Endothelial cell of umbilical vein (primary cell): ENCODE measurements at regions not wholly inside any gene's neighbourhood (a gene's known extent, or its start where the extent isn't known, plus 50 kb on each side); places are given as distances from the start of the nearest gene placed in this dataset.

Source experiments
- BruUV-seq: library from RNA; stranded (reverse); fragments of 400-500 nt; replicated peaks from 2 replicates; lab custom pipeline; 2021; lab: Mats Ljungman, UMichigan
- CTCF ChIA-PET: fragments of 300-600, 350-600 bp; sonication (Branson Sonifier 250); formaldehyde crosslinking; loops from one replicate; lab custom pipeline; 2021; ENCODE audit warnings: antibody characterized with exemption, inconsistent platforms; lab: Charles Lee
- POLR2A ChIA-PET: fragments of 300-600, 350-600 bp; sonication (Branson Sonifier 250); formaldehyde crosslinking; loops from one replicate; lab custom pipeline; 2021; ENCODE audit warnings: antibody characterized with exemption, inconsistent platforms; lab: Charles Lee
- DNase-seq: peaks from one replicate; pipeline ENCODE4 v3.0.0-alpha.2; 2011; ENCODE audit warnings: low read depth, low spot score
- FAIRE-seq: peaks from 2 replicates; lab custom pipeline; 2011; peaks lifted over from hg19 to GRCh38; lab: Jason Lieb, UNC
- H2AFZ ChIP-seq: 2 replicates; pipeline ENCODE4 v1.6.0; 2012; ENCODE audit warnings: low read depth, low read length, control low read depth, inconsistent platforms
- H3K27ac ChIP-seq: 2 replicates; pipeline ENCODE4 v1.5.1; 2011; ENCODE audit warnings: low read depth, mild to moderate bottlenecking, control low read depth, low read length, moderate library complexity; ENCODE audit not compliant: insufficient read depth
- H3K27me3 ChIP-seq, 2 experiments: 2 replicates each; pipeline versions ENCODE4 v1.6.0 to v1.6.1; 2011; ENCODE audit warnings: low read length in 2 of 2, mixed read lengths in 1 of 2; ENCODE audit not compliant: control insufficient read depth in 2 of 2, insufficient read depth in 2 of 2
- H3K36me3 ChIP-seq, 2 experiments: 2 replicates in 1 of 2; 3 replicates in 1 of 2; pipeline ENCODE4 v1.5.1; 2011; ENCODE audit warnings: low read length in 2 of 2, mild to moderate bottlenecking in 1 of 2, moderate library complexity in 1 of 2; ENCODE audit not compliant: control insufficient read depth in 2 of 2, insufficient read depth in 2 of 2; ENCODE audit errors: extremely low read depth in 1 of 2
- H3K4me1 ChIP-seq: 3 replicates; pipeline ENCODE4 v1.5.1; 2011; ENCODE audit warnings: mild to moderate bottlenecking, low read length; ENCODE audit not compliant: control insufficient read depth, insufficient read depth; ENCODE audit errors: extremely low read depth
- H3K4me2 ChIP-seq: 2 replicates; pipeline ENCODE4 v1.6.1; 2011; ENCODE audit warnings: low read length, control low read depth, mixed read lengths; ENCODE audit not compliant: insufficient read depth
- H3K4me3 ChIP-seq, 3 experiments: fragments of 200-600 bp in 1 of 3; sonication (generic), shearing (Covaris generic) in 1 of 3; replicated peaks in 1 of 3; 2 replicates each; pipeline ENCODE4 v1.5.1; 2011 to 2016; ENCODE audit warnings: control low read depth in 3 of 3, low read length in 3 of 3, mild to moderate bottlenecking in 2 of 3, inconsistent platforms in 1 of 3, low read depth in 1 of 3, moderate library complexity in 1 of 3; ENCODE audit not compliant: insufficient read depth in 1 of 3
- H3K79me2 ChIP-seq: 2 replicates; pipeline ENCODE4 v1.6.0; 2012; ENCODE audit warnings: low read length, inconsistent platforms; ENCODE audit not compliant: control insufficient read depth, insufficient read depth
- H3K9ac ChIP-seq: replicated peaks from 2 replicates; pipeline ENCODE3; 2011; ENCODE audit warnings: low read length, control low read depth; ENCODE audit not compliant: insufficient read depth; ENCODE audit errors: extremely low read depth
- H3K9me1 ChIP-seq: replicated peaks from 3 replicates; pipeline ENCODE4 v1.6.0; 2011; ENCODE audit warnings: mild to moderate bottlenecking, low read length; ENCODE audit not compliant: control insufficient read depth, insufficient read depth; ENCODE audit errors: extremely low read depth
- H3K9me3 ChIP-seq: replicated peaks from 2 replicates; pipeline ENCODE4 v1.5.1; 2012; ENCODE audit warnings: low read length, inconsistent platforms; ENCODE audit not compliant: control insufficient read depth, insufficient read depth
- H4K20me1 ChIP-seq: replicated peaks from 2 replicates; pipeline ENCODE3; 2011; ENCODE audit warnings: mild to moderate bottlenecking, low read length; ENCODE audit not compliant: control insufficient read depth, insufficient read depth; ENCODE audit errors: extremely low read depth
- EZH2 ChIP-seq: IDR thresholded peaks from 2 replicates; pipeline ENCODE4 v1.6.1; 2012; ENCODE audit warnings: borderline replicate concordance, low read depth, mild to moderate bottlenecking, moderate library complexity, low read length, inconsistent platforms; ENCODE audit not compliant: severe bottlenecking
- FOS ChIP-seq: IDR thresholded peaks from 2 replicates; pipeline ENCODE4 v1.6.1; 2011; ENCODE audit warnings: mild to moderate bottlenecking, low read length, moderate library complexity, borderline replicate concordance; ENCODE audit not compliant: insufficient read depth
- GATA2 ChIP-seq: IDR thresholded peaks from 2 replicates; pipeline ENCODE4 v1.7.0; 2011; ENCODE audit warnings: low read depth, mild to moderate bottlenecking, moderate library complexity, mixed read lengths, low read length; ENCODE audit not compliant: insufficient read length, insufficient read depth
- JUN ChIP-seq: IDR thresholded peaks from 2 replicates; pipeline ENCODE4 v1.6.1; 2011; ENCODE audit warnings: borderline replicate concordance, low read depth; ENCODE audit not compliant: insufficient read length, insufficient read depth
- MAX ChIP-seq: IDR thresholded peaks from 2 replicates; pipeline ENCODE4 v1.6.1; 2011; ENCODE audit not compliant: insufficient read depth, insufficient read length
- MYC ChIP-seq: IDR thresholded peaks from one replicate; pipeline ENCODE4 v1.6.1; 2011; ENCODE audit warnings: mild to moderate bottlenecking, low read depth, low read length
- POLR2A ChIP-seq: IDR thresholded peaks from 2 replicates; pipeline ENCODE4 v1.6.1; 2012; ENCODE audit warnings: low read depth, mild to moderate bottlenecking, control low read depth, low read length
- POLR2AphosphoS5 ChIP-seq: IDR thresholded peaks from 2 replicates; pipeline ENCODE4 v1.6.1; 2012; ENCODE audit warnings: low read depth, mild to moderate bottlenecking, control low read depth, low read length, moderate library complexity; ENCODE audit not compliant: insufficient read depth
- dilution Hi-C: fragments of 300-500 bp; cut with MboI; formaldehyde crosslinking; loops from one replicate; pipeline ENCODE4 v1.15.0; 2019; ENCODE audit warnings: low sequenced_read_pairs; ENCODE audit not compliant: extremely low pct_ligation_motif_present
- intact Hi-C: fragments of 100-400 bp; cut with micrococcal nuclease; formaldehyde crosslinking; loops from one replicate; pipeline ENCODE4 v1.10.0; 2022
- TF ChIP-seq, protein P1 (sequence below), 2 donors: IDR thresholded peaks; 1 replicate in 1 of 2; 2 replicates in 1 of 2; pipeline ENCODE4 v1.5.1; 2011; ENCODE audit warnings: low read length in 2 of 2, mild to moderate bottlenecking in 2 of 2, moderate library complexity in 2 of 2, control low read depth in 1 of 2, inconsistent platforms in 1 of 2, low read depth in 1 of 2; ENCODE audit not compliant: insufficient read depth in 1 of 2; ENCODE audit errors: extremely low read depth in 1 of 2

- ChIA-PET POLR2A (no interaction called here), CTCF (interaction anchor here (2.1 kb wide), 1 partner anchor 17 kb away, joined by 8 read pairs; no protein-coding TSS in a partner anchor)
- Histone ChIP-seq H3K79me2 (no peaks in the 10 kb centered on the region), H2AFZ (no peak overlapping the region), H3K27me3 (no peaks in the 10 kb centered on the region), H3K4me1 (no peaks in the 10 kb centered on the region), H3K36me3 (no peaks in the 10 kb centered on the region), H3K9ac (no peak overlapping the region), H3K9me1 (no peaks in the 10 kb centered on the region), H3K9me3 (no peaks in the 10 kb centered on the region), H3K27ac (no peak overlapping the region), H3K4me2 (no peak overlapping the region), H3K4me3 (no peak overlapping the region), H4K20me1 (no peaks in the 10 kb centered on the region)
- DNase-seq (no peak), FAIRE-seq (no peak)
- BruUV-seq, result no TSS peak
- TF ChIP-seq GATA2, result no peak
- no peak for TF ChIP-seq FOS
- TF ChIP-seq POLR2A, result no peak
- TF ChIP-seq POLR2AphosphoS5, result no peak
- TF ChIP-seq JUN, result no peak
- TF ChIP-seq MAX, result no peak
- no peak for TF ChIP-seq EZH2
- TF ChIP-seq MYC, result no peak
- TF ChIP-seq, protein P1, sequence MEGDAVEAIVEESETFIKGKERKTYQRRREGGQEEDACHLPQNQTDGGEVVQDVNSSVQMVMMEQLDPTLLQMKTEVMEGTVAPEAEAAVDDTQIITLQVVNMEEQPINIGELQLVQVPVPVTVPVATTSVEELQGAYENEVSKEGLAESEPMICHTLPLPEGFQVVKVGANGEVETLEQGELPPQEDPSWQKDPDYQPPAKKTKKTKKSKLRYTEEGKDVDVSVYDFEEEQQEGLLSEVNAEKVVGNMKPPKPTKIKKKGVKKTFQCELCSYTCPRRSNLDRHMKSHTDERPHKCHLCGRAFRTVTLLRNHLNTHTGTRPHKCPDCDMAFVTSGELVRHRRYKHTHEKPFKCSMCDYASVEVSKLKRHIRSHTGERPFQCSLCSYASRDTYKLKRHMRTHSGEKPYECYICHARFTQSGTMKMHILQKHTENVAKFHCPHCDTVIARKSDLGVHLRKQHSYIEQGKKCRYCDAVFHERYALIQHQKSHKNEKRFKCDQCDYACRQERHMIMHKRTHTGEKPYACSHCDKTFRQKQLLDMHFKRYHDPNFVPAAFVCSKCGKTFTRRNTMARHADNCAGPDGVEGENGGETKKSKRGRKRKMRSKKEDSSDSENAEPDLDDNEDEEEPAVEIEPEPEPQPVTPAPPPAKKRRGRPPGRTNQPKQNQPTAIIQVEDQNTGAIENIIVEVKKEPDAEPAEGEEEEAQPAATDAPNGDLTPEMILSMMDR (IDR thresholded peaks at IDR 0.05; ENCODE audit: extremely low read depth in 1 of 2, insufficient read depth in 1 of 2, low read depth in 1 of 2, low read length in 2 of 2), result no peak
- dilution Hi-C loops (no loop called here), intact Hi-C loops (no loop called here)
These were observed 464.7 kb downstream of the SH2D4B start for GRCh38 chr10:81002382-81002781.
